CD4-positive, alpha-beta T cell treated with Interleukin-15 for 4 hours (primary cell): ENCODE measurements at regions not wholly inside any gene's neighbourhood (a gene's known extent, or its start where the extent isn't known, plus 50 kb on each side); places are given as distances from the start of the nearest gene placed in this dataset.

Experiments
- DNase-seq: peaks from one replicate; pipeline ENCODE4 v3.0.0-alpha.2; 2020; ENCODE audit warnings: low spot score

DNA sequence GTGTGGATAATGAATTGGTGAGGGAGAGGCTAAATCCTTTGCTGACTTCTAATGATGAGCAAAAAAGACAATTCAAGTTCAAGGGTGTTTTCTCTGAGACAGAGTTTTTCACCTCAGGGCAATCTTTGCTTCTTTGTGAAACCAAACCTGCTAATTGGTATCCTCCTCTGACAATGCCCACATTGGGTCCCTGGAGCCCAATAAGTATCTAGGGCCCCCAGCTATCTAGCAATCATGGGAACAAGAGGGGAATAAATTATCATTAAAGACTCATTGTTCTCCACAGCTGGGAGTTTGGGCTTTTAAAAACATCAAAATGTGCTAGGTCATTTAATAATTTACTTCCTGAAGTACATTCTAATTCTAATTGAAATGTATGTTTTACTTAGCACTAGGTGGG, 227.3 kb downstream of the TMEM167A start:
- no peak for DNase-seq

DNA sequence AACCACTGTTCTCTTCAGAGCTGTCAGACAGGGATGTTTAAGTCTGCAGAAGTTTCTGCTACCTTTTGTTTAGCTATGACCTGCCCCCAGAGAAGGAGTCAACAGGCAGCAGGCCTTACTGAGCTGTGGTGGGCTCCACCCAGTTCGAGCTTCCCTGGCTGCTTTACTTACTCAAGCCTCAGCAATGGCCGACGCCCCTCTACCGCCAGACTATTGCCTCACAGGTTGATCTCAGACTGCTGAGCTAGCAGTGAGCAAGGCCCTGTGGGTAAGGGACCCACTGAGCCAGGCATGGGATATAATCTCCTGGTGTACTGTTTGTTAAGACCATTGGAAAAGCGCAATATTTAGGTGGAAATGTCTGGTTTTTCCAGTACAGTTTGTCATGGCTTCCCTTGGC, 229.6 kb downstream of the TMEM167A start:
- DNase-seq = no peak

DNA sequence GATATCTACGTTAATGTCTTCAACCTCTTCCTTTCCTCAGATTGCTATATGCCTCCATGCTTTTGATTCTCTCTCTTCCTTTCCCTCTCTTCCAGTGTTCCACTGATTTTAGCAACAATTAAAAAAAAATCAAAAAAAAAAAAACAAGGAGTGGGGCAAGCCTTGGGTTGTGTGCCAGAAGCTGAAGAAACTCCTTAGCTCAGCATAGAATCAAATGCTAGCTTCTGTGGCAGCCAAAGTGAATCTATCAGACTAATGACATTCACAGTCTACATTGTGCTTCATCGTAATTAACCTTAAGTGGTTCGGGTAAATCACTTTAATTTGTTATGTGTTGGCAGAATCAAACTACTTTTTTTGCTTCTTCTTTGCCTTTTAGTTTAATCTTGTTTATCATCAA, 237.3 kb downstream of the TMEM167A start:
- no peak for DNase-seq

DNA sequence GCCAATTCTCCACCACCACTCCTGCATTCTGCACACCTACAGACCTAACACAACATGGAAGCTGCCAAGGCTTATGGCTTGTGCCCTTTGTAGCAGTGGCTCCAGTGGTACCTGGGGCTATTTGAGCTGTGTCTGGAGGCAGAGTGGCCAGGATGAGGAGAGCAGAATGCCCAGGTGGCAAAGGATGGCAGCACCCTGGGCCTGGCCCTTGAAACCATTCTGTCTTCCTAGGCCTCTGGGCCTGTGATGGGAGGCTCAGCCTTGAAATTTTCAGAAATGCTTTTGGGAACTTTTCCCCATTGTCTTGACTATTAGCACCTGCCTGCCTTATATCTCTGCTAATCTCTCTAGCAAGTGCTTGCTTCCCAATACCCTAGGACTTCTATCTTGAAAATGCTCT, 241.7 kb downstream of the TMEM167A start:
- no peak for DNase-seq

DNA sequence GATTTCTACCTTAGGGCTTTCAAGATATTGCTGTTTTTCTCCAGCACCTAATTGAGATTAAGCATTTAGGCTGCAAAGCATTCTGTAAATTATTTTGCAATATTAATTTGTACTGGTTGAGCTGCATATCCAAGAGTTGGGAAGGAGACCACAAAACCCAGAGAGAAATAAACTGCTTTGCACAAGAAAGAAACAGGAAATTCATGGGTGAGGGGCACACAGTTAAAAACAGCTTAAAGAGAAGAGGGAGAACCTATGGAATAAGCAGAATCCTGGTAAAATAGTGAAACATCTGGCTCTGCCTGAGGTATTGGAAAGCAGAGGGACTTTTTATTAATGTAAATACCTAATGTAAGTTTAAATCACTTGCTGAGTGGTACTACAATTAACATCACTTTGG, 243.0 kb downstream of the TMEM167A start:
- DNase-seq = no peak

DNA sequence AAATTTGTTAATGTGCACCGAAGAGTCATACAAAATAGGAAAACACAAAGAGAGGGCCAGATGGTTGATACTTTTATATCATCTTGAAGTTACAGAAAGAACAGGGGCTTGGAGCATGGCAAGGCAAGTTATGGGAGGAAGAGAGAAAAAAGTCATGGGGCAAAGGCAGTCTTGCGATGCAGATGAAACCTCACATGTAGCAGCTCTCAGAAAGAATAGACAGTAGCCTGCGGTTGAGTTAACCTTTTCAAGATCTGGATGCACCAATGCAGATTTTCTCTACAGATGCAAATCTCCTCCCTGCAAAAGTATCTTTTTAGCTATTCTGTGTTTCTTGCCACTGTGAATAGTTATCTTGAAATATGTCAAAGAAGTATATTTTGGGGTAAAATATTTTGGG, 243.9 kb downstream of the TMEM167A start:
- DNase-seq = no peak

DNA sequence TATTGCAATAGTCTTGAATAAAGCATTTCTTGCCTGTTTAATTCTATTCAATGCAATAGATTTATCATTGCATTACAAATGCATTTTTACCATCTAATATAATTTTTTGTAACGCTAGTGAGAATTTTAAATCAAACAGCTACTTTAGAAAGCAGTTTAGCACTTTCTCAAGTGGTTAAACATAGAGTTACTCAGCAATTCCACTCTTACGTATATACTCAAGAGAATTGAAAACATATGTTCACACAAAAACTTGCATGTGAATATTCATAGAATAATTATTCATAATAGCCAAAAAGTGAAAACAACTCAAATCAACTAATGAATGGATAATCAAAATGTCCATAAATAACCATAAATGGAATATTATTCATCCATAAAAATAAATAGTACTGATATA, 244.7 kb downstream of the TMEM167A start:
- DNase-seq = no peak

DNA sequence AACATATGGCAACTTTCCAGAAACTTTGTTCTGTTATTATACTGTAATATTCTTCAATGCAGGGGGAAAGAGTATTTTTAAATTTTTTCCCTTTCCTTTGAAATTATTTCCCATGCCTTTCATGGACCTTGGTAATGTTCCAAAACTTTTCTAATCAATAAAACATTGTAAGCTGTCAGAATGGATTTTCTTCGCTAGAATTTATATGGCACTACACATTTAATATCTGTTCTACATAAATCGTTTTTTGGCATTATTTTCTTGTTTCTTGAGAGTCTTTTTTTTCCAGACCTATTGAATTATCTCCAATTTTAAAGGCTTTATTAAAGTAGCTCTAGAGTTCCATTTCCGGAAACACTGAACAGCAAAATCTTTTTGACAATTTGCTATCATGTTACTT, 249.0 kb downstream of the TMEM167A start:
- no peak for DNase-seq

DNA sequence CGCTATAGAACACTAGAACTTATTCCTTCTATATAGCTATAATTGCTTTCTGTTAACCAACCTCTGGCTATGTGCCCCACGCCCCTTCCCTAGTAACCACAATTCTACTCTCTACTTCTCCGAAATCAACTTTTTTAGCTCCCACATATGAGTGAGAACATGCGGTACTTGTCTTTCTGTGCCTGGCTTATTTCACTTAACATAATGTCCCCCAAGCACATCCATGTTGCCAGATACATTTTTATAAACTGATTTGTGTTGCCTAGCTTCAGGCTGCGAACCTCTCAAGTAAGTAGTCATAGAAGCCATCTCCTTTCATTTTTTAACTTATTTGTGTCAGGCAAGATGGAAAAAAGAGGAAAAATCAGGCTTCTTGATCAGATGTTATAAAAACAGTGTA, 249.5 kb downstream of the TMEM167A start:
- DNase-seq = no peak

DNA sequence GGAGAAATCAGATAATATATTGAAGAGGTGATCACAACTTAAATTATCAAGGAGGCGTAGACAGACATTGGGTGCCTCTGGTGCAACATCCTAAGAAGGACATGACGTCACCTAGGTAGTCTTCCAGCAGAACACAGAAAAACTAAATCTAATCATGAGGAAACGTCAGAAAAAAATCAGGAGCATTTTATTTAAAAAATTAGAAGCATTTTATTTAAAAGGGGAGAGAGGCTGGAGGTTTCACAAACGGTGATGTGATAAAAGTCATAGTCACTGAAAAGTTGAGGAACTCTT, 254.6 kb downstream of the TMEM167A start:
- DNase-seq = no peak

DNA sequence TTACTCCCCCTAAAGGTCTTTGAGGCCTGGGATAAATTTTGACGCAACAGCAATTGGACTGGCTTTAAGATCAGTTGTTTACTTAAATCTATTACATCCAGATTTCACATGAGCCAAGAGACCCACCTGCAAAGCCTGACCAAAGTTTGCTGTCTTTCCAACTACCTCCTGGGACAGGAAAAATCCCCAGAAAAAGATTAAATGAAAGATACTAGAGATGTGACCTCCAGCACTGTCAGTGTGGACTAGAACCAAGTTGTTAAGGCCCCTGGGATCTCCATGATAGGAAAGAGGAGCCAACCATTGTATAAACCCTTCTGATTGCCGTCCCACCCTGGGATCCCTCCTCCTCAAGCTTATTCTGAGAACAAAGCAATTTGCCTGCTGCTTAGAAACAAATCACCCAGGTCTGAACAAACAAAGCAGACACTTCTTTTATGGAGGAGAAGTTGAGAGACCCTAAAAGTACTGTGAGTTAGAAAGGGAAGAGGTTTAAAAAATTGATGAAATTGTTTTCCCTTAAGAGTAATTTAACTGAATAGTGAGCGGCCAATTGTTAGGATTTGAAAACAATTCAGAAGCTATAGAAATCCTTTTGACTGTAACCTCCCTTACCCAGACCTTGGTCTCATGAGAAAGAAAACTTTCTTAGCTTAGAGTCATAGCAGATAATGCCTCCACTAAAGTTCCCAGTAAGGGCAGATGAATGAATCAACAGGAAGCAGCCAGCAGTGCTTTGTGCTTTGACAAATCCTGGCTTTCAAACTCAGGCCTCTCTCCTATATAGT, 255.2 kb downstream of the TMEM167A start:
- no peak for DNase-seq

DNA sequence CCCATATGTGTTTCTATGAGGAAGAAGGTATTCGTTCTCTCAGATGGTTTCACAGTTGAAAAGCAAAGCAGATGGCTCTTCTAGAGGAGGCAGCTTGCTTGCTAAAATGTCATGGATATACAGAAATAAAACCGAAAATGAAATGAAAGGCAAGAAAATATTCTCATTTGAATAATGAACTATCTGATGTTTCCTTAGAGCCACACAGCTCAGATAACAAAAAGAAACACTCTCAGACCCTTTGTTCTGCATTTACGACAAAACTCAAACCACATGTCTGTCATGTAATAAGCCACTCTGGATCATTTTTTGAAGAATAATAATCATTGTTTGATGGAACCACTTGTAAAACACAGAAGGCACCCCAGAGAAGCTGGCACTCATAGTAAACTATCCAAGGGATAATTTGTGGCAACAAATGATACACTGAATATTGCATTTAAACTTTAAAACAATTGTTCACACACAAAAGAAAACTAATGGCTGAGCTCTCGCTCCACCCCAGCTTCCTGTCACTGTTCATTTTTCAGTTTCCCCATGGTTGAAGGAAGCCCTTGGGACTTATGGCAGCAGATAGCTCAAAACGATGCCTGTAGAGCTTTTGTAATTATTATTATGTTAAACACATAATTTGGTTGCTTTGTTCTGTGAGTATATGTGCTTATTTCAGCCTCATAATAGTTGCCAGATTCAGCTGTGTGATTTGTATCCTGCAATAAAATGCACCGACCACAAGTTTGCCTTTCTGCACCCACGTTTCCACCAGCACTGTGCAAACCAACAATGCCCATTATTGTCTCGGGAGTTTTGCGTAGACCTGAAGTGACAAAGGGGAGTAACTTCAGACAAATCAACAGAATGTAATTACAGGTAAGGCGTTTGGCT, 256.0 kb downstream of the TMEM167A start:
- DNase-seq = no peak

DNA sequence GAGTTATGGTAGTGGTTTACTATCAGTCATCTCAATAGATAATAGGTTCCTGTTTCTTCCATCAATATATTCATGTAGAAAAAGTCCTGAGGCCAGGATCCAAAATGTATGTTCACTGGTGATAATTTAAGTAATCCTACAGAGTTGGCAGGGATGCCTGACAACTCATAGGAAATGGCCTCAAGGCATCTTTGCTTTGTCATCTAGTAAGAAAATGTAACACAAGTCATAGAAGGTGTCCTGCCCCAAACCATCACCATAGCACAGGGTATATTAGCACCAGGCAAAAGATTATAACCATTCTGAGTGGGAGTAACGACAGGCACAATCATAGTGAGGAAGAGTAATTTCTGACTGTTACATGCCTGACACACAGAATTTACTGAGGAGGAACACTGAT, 257.0 kb downstream of the TMEM167A start:
- DNase-seq = no peak

DNA sequence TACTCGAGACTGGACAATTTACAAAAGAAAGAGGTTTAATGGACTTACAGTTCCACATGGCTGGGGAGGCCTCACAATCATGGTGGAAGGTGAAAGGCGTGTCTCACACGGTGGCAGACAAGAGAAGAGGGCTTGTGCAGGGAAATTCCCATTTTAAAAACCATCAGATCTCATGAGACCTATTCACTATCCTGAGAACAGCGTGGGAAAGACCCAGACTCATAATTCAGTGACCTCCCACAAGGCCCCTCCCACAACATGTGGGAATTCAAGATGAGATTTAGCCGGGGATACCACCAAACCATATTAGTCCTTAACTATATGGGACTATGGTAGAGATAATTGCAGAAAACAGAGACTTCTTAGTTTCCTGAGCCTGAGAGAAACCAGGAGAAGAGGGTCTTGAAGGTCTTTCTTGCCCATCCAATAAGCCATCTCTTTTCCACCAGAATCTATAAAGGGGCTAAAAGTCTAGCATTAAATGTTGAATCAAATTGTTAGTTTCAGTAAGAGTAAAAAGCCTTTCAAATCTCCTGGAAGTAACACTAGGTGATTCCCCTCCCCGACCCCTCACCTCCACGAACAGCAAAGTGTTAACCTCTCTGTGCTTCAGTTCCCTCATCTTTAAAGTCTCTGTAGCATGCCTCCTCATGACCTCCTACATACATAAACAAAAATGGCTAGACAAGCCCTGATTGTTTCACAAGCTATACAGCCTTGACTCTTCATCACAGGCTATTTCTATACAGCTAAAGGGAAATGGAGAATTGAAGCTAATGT, 259.1 kb downstream of the TMEM167A start:
- no peak for DNase-seq

DNA sequence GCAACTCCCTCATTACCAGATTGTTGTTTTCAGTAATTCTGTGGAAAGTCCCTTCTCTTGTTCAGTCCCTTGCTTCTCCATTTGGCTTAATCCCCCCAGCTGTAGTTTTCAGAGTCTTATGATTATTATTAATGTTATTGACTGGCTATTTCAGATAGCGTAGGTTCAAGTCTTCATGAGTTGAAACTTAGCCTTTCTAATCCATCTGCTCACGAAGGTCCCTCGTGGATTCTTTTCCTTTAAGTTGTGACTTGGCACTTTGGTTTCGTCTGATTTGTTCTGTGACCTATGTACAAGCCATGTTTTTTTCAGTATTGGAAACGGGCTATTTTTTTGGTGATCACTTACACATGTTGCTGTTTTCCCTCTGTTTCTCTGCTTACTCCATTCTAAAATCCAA, 260.3 kb downstream of the TMEM167A start:
- DNase-seq = no peak

DNA sequence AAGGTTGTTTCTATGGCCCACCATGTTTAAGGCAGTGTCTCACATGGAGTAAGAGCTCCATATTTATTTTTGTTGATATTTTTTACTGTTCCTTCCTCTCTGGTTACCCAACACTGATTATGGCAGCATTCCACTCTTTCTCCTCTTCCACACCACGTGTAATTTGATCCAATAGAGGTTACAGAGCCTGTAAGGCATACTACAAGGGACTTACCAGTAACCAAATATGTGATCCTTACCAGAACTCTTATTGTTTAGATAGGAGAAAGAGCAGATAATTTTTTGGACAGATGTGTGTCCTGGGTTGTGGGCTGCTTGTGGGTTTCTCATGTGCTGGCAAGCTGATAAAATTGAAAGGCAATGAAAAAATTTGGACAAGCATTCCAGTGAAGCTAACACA, 261.3 kb downstream of the TMEM167A start:
- DNase-seq = no peak

DNA sequence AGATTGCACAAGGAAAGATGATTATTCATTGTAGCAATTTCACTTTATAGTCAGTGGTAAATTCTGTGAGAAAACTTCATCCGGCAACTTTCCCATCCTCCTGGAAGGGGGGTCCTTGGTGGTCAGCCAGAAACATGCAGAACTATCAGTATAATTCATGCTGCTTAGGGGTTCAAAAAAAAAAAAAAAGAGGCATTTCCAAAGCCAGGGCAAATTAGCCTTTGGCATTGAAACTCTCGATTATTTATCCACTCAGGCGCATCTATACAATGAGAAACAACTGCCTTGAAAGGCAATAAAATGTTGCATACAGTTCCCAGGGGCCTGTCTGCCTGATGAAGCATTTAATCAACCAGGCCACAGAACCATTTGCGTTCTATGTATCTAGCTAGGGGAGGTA, 263.3 kb downstream of the TMEM167A start:
- no peak for DNase-seq

DNA sequence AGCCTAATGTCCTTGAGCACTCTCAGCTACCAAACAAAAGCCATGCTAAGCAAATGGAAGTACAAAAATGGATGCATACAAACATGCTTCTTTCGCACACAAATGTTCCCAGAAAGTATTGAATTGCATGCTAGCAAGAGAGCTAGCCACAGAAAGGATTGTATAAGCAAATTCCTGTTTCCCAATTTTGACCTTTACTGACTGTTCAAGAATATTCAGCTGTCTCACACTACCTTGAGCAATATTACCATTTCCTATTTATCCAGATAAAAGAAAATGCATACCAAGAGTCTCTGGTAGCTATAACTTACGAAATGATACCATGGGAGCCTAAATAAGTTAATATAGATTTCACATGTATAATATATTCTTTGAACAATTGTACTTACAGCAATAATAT, 264.6 kb downstream of the TMEM167A start:
- DNase-seq = no peak

DNA sequence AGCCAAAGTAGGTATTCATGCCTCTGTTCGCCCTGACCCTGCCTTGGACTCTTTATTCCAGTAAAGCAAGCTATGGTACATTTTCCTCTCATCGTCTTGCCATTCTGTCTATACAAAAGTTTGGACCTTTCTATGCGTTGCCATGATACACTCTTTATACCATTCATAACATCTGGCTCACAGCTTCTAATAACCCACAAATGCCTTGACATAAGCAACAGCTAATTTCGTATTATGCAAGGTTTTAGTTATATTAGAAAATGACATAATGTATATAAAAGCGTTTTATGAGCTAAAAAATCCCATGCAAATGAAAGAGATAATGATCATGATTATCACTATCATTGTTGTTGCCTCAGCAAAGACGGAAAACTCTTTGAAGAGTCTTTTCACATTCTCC, 265.7 kb downstream of the TMEM167A start:
- no peak for DNase-seq

DNA sequence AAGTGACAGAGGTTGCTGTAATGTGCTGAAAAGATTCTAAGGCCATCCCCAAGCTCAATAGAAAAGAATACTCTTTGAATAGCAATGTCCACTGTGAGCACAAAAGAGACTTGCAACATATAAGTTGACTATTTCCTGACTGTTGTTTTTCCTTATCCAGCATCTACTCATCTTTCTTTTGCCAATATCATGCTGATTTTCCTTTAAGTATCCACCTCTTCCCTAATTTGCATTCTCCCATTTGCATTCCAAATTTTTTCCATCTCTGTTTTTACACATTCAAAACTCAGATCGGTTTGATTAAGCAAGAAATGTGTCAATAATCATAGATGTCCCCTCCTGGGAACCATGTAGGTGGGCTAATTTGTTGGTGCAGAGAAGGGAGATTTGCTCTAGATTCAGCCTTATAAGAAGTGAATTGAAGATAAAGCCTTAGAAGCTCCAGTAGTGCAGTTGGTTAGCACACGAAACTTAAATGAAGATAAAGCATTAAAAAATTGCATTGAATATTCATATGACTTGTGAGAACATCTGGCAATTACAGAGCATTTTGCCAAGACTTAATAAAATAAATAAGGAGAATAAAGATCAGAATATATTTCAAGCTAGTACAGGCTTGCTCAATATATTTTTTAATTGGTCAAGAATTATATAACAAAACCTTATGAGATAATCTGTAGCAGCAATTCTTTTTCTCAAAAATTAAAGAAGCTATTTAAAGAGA, 267.6 kb downstream of the TMEM167A start:
- DNase-seq = no peak

DNA sequence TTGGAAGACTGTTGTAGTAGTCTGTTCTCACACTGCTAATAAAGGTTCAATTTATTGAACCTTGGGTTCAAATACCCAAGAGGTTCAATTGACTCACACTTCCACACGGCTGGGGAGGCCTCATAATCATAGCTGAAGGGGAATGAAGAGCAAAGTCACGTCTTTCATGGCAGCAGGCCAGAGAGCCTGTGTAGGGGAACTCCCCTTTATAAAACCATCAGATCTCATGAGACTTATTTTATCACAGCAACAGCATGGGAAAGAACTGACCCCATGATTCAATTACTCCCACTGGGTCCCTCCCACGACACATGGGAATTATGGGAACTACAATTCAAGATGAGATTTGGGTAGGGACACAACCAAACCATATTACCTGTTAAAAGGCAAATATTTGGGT, 268.2 kb downstream of the TMEM167A start:
- no peak for DNase-seq

DNA sequence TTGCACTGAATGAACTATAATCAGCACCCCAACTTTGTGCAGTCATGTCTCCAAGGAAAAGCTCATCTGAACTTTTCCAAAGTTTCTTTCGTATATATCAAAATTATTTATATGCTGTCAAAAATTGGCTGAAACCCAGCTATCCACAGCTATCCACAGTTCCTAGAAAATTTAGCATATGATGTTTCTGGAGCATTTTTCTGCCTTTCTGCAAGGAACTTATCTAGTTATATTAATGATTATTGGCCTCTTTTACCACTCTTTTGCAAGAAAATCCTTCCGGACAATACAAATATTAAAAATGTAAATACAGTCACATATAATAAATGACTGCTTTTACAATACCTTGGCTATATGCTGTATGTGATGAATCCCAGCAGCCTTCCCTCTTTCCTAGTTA, 270.2 kb downstream of the TMEM167A start:
- DNase-seq = no peak
